GM19043 (cell line): ENCODE measurements at regions not wholly inside any gene's neighbourhood (a gene's known extent, or its start where the extent isn't known, plus 50 kb on each side); places are given as distances from the start of the nearest gene placed in this dataset.
A peak's percentile ranks its signal among the peaks of the same experiment; 100 is the strongest.

Source experiments
- ATAC-seq: cut with Tn5 transposase; IDR thresholded peaks from one replicate; pipeline ENCODE4 v1.9.1; 2021; ENCODE audit warnings: low read depth; ENCODE audit not compliant: unreplicated experiment

DNA sequence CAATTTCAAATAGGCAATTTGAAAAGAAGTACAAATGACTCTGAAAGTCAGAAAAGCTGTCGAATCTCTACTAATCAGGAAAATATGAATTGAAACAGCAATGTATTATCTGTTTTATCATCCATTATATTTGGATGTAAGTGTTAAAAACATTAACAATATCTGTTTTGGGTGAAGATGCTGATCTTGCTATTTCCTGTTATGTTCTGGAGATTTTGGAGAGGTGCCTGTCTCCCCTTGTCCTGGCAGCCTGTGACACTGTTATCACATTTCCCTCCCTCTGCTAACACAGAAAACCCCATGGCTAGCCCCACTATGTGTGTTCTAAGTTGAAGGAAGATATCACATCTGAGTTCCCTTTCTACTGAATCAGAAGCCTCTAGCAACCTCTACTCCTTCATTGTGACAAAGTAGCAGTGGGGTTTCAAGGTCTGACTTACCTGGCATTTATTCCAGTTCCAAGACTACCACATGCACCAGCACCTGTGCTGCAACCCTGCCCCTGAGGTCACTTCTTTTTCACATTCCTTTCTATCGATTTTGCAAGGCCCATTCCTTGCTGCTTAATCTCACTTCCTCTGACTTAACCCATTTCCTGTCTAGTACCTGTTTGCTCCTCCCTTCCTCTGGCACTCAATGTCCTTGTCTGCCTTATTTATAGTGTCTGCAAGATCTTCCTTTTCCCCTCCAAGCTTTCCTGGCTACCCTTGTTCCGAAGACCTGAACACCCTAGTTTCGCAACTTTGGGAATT lies 95.5 kb upstream of the COL8A1 start:
- peak; percentile 48 for ATAC-seq

DNA sequence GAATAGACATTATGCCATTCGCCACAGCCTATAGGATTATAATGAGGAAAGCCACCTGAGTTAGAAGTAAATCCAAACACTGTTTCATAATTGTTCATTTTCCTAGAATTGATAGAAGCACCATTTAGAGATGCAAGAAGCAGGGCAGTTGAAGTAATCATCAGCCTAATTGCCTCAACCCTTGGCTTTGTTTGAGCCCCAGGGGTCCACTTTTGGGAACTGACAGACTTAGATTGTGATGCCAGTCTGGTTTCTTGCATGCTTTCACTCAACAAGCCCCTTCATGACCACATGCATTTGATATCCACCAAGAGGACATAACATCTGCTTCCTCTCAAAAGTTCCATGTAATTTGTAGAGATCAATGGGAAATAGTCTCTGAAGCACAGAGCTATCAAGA lies 97.2 kb upstream of the COL8A1 start:
- ATAC-seq: no peak

DNA sequence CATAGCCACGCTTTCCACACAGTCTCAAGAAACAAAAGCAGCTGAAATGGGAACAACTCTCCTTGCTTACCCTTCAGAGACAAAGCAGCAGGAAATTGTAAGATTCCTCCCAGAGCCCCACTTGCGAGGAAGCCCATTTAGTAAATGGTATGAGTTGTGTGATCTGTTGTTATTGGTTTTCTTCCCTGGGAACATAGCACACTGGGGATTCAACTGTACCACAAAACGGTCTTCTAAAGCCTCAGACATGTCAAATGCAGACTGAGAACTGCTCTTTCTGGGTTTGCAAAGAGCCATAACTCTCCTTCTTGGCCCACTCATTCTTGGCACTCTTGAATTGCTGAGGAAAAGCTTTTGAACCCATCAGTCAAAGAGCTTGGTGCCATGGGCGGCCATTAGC lies 101.0 kb upstream of the COL8A1 start:
- ATAC-seq: no peak

DNA sequence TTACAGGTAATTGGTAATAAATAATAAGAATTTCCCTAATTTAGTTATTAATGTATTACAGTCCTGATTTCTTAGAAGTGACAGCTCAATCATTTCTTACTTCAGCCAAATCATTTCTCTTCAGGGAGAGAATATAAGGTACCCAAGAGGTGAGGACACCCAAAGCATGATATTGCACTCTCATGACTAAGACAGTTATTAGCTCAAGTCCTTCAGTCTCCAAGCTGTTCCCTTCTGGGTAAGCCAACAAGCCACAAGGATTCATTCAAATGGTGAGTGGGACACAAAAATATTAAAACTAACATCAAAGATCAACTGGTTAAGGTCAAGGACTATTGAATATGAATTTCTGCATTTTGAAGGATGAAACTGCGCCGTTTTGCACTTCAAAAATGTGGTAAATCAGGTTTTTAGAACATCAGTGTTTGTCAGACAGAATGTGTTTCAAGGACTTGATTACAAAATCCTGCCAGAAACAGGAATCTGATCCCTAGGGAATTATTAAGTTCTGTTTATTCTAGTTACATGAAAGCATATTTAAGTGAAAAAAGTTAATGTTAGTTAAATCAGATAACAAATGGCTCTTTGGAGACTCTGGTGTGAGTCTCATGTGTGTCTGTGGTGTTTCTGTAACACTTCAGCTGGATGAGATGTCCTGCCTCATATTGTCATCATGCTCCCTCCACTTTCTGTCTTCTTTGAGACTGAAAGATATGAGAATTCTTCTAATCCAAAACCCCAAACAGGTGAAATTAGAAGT lies 101.7 kb upstream of the COL8A1 start:
- no peak for ATAC-seq

DNA sequence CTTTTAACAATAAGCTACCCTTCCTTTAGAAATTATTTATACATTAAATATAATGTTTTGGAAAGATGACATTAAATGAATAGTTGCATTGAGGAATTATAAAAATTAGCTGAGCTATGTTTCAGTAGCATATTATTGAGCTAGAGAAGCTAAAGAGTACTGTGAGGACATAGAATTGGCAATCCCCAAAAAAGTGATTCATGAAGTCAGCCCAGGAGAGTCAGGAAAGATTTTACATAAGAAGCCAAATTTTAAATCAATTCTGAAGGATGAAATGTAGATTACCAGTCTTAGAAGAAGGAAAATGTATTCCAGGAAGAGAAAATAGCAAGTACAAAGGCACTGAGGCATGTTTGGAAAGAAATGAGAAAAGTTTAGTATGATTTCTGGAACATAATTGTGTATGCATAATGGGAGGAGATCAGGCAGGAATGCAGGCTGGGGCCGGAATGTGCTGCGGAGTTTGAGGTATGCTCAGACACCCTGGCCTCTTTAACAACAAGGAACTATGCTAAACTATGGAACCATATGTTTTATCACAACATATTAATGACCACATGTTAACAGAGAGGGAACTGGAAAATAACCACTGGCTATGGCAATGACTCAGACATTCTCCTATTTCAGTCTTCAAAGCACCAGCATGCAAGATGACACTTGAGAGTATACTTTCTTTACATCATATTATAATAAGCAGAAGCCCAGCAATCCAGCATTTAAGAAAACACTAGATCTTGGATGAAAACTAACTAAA lies 103.3 kb upstream of the COL8A1 start:
- ATAC-seq: no peak

DNA sequence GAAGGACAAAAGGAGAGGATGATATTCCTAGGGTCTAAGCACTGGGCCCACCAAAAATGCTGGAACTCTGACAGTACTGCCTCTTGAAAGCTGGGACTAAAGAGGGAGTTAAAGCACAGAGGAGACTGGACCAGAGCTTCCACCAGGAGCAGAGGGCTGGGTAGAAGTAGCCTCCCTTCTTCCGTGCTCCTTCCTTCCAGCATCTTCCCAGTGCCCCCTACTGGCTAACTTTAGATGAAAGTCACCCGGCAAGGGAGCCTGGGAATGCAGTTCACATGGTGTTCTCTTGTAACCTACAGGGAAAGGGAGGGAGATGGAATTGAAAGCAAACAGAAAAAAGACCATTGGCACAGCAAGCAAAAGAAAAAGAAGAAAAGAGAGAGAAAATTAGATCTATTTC lies 106.1 kb upstream of the COL8A1 start:
- no peak for ATAC-seq

DNA sequence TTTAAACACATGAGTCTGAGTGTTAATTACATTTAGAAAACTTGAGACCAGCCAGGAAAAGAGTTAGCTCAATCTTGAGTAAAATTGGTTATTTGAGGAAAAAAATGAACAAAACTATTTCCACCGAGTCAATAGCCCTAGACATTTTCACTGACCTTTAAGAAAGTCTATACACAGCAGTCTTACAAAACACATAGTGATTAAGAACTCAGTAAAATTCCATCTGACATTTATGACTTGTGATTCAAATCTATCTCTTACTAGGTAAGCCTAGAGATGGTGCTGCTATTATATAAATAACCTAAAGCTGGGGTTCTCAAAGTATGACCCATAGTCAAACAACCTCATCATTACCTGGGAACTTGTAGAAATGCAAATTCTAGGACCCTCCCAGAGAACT lies 109.1 kb upstream of the COL8A1 start:
- no peak for ATAC-seq

DNA sequence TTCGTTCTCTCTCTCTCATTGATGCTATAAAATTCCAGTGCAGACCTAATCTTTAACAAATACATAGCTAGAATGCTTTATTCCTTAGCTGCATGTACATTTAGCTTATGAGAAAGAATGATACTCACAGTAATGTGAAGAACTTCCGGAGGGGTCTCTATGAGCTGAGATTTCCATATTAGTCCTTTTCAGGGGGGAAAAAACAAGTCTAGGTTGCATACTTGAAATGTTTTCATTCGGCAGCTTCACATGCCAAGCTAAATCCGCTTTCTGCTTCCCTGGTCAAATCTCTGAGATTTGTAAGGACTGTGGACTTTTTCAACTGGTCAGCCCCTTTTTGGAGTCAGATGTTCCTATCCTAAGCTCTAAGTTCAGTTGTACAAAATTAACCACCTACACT lies 111.5 kb upstream of the COL8A1 start:
- ATAC-seq: no peak

DNA sequence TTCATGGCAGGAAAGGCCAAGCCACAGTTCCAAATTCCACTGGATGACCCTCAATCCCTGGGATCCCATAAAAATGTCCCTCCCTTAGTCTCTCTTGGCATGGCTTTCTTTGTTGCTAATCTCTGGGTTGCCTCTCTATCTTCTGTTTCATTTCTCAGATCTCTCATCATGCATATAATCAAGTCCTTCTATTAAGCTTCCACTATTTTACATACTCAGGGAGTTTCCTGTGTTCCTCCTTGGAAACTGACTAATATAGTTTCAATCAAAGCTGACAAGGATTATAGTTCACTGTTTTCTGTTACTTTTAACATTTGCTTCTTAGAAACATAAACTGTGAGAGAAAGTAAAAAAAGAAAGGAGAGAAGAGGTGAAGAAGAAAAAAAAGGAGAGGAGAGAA lies 113.8 kb upstream of the COL8A1 start:
- ATAC-seq: no peak

DNA sequence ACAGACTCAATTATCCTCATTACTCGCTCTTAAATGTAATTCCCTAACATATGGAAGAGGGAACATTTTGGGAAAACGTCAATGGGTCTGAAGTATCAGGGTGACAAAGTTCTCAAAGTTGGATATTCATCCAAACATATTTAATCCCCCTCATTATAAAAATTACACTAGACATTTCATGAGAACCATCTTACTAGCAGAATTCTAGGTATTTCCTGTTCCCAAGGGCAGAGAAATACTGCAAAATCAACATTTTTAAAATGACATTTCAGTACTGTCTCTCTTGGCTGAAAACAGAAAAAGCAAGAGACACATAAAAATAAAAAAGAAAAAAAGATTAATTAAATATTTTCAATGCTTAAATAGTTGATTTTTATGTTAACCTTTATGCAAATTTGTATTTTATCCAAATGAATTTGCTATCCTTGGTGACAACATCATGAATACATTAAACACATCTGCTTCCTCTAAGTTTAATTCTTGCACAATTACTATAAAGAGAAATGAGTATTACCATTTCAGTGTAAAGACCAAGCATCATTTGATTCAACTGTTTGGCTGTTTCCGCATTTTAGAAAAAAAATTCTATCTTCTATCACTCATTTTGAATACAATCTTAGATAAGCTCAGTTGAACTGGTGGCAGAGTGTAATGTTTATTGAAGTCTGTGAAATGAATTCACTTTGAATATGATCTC lies 114.8 kb upstream of the COL8A1 start:
- no peak for ATAC-seq

DNA sequence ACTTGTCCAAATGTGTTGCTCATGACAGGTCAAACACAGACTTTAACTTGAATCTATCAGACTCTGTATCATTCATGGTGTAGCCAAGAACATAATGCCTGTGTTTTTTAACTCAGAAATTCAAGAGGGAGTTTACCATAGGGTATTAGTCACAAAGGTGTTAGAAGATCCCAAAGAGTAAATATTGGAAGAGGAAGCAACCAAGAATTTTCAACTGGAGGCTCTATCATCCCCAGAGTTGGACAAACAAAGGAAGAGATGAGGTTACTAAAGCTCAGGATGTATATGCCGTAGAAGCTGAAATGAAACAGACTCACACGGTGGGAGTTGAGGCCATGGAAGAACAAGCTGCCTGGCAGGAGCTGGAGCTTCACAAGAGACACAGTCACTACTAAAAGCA lies 116.2 kb upstream of the COL8A1 start:
- ATAC-seq: no peak

DNA sequence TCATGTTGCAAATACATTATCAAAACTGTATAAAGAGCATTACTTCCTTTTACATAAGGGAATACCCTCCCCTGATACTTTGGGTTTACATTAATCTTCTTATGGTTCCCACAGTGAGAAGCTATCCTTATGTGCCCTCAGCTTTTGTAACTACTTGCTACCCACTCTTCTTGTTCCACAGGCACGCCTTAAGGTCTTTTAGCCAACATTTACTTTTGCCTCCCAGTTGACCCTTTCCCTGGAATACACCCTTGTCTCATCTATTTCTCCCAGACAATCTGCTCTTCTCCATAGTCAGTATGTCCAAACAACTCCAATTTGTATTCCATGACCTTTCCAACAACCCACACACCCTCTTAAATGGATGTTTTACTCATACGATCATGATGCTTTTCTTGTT lies 116.8 kb upstream of the COL8A1 start:
- no peak for ATAC-seq

DNA sequence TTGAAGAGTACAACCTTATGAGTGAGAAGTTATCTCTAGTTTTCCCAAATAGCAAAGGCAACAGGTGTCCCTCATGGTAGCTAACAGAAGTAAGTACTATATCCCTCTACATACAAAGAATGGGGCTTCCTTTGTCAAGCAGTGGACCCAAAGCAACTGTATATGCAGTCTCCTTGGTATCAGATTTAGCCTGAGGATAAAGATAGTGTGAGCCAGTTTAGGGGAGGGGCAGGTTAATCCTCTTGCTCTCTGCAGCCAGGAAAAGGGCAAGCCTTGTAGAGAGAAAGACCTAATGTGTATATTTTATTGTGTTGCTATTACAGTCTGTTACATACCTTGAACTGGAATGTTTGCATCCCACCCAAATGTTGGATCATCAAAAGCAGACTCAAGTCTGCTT lies 117.9 kb upstream of the COL8A1 start:
- ATAC-seq: no peak

DNA sequence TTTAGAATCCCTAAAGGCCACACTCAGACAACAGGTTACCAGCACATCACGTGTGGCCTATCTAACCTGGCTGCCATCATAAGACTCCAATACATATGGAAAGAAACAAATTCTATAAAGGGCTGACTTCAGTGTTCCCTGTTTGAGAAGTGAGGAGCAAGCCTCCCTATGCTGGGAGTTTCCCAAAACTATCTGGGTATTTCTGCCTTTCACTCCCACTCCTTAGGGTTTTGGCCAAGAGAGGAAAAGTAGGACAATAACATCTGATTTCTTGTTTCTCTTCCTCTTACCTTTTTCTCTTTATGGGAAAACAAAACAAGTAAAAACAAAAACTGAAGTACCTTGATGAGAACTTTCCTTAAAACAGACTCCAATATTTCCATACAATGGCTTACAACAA lies 121.5 kb upstream of the COL8A1 start:
- no peak for ATAC-seq

DNA sequence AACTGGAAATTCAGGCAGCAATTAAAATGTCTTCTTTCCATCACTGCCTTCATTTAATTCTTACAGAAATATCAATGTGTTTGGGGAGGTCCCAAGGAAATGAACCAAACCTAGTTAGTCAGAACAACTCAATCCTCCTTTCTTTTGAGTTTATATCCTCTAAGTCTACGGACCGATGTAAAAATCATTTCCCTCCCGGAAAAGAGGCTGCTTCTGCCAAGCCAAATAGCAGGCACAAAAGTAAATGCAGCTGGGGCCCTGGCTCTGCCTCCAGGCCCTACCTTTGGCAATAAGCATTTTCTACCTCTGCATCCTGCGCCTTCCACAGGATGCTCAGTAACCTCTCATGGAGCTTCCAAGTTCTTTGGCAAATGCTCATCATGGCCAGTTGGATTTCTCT lies 122.5 kb upstream of the COL8A1 start:
- no peak for ATAC-seq

DNA sequence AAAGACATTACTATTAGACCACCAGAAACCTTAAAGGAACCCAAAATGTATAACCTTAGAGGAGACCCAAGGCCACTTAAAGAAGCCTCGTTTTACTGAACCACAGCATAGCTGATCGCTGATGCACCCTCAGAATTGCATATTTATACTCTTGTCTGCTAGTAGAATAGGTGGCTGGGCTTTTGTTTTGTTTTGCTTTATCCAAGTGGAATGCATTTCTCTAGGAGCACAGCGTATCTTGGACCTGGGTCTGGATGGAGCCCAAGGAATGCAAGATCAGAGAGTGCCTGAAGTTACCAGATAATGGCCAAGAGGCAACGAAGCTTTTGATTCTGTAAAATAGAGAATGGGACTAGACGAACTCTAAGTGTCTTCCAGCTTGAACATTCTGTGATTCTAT lies 129.2 kb upstream of the COL8A1 start:
- ATAC-seq: no peak

DNA sequence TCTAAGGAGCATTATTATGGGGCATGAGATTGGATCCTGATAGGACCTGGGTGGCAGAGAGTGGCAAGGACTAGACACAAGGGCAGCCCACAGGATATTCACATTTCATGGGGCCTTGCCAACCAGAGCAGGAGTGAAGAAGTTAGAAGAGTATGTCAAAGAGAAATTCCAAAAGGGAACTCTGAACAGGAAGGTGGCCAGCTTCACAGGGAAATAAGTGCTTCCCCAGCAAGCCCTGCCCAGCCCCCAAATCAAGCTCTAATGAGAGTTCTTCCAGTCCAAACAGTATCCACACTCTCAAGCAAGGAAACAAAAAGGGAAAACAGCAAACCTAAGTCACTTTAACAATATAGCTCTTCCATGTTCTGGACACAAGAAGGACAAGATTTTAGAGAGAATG lies 130.2 kb upstream of the COL8A1 start:
- no peak for ATAC-seq

DNA sequence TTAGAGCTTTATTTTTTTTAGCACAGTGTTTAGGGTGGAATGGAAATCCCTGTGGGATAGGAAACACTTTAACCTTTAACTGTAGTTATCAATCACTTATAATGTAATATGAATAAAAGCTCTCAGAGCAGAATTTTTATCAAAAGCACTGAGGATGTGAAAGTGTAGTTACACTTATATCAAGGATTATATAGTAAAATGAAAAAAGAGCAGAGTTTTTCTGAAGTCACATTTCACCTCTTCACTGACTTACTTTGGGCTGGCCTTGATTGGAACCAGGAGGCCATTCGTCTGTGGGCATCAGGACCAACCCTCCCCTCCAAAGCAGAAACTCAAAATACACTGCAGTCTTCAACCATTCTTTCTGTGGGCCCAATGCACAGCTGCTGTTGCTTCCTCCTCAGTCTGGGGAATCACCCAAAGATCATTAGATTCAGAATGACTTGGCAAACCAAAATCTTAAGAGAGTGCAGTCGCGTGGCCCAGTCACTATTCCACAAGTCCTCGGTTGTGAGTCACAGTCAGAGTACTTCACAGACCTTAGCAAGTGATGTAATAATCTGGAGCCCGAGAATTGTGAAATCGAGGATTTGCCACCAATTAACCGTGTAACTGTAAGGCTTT lies 132.6 kb upstream of the COL8A1 start:
- ATAC-seq: peak; percentile 99

DNA sequence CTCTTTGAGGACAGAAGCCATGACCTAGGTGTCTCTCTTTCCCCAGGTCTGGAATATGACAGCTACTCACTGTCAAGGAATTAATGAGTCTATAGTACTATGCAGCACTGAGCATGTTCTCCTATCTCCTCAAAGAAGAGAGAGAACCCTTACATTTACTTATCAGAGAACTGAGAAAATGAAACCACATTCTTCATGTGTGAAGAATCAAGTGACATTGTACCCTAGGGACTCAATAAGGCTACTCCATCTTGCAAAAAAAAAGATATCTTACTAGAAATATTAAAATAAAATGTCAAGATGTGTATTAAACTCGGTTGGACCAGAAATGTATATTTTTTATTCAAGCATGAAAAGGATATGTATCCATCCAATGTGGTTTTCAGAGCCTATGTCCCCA lies 133.2 kb upstream of the COL8A1 start:
- peak; percentile 30 for ATAC-seq

DNA sequence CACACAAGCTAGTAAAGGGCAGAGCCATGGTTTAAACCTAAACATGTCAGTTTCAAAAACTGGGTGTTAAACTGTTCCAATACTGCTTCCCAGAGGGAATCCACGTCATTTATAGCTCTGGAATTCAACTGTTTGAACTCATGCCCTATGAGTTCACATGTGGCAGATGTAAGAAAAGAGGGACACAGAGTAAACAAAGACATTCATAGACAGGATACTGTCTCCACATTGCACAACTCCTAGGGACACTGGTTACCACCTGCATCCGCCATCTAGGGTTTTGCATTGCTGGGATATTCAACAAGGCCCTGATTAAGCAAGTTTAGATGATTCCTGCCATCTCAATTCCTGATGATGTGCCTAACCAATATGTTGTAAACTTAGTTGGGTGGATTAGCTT lies 134.1 kb upstream of the COL8A1 start:
- no peak for ATAC-seq

DNA sequence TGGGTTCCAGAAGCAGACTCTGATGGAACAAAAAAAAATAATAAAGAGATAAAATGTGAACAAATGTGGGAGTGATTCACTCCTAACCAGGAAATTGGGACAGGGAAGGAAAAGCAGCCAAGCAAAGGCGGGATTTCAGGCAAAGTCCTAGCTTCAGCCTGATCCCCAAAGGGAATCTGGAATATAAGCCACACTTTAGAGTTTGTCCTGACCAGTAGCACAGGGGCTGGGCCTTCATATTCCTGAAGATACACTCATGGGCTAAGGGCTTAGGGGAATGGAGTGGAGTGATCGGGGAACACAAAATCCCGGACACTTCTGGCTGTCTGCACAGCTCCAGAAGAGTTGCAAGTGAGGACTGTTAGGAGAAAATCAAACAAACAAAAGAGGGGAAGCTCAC lies 135.0 kb upstream of the COL8A1 start:
- no peak for ATAC-seq
